ENCODE measurements at regions not wholly inside any gene's neighbourhood (a gene's known extent, or its start where the extent isn't known, plus 50 kb on each side); places are given as distances from the start of the nearest gene placed in this dataset.

GRCh38 chr1:80401757-80402156 is 1395.2 kb upstream of the ADGRL4 start:
- no peaks in the 10 kb centered on the region for H3K79me2 ChIP-seq (ENCODE audit: control insufficient read depth in 1 of 2, insufficient read depth in 2 of 2, low read length in 2 of 2)
- no peak overlapping the region for H4K5ac ChIP-seq (ENCODE audit: insufficient read length, low read depth, low read length)
- 83% methylated on average over 1 of the region's 1 CpG; no CpG with 5 or more reads in 1 of the 2 experiments for WGBS, 2 experiments (ENCODE audit: extremely low coverage in 1 of 2, insufficient coverage in 1 of 2, insufficient read length in 1 of 2, insufficient replicate concordance in 2 of 2, low coverage in 1 of 2, low lambda C conversion rate in 2 of 2, missing lambda C conversion rate in 1 of 2)
- no peak overlapping the region for H2BK5ac ChIP-seq (ENCODE audit: low read depth, low read length)
- no peak for FAIRE-seq
- H4K20me1 ChIP-seq (replicated peaks in 1 of 2; ENCODE audit: control insufficient read depth in 1 of 2, insufficient read depth in 2 of 2, low read length in 2 of 2): no peaks in the 10 kb centered on the region
- no peak overlapping the region for H3K27ac ChIP-seq (ENCODE audit: low read depth, low read length)
- DNase-seq (ENCODE audit: low read depth in 1 of 2, low spot score in 2 of 2): no peak
- ChIA-PET CTCF (ENCODE audit: partially characterized antibody) (no interaction called here), POLR2A (ENCODE audit: partially characterized antibody) (no interaction called here)
- H2AK5ac ChIP-seq (ENCODE audit: low read depth, low read length): no peak overlapping the region
- H2AFZ ChIP-seq (ENCODE audit: low read length): no peak overlapping the region
- H3K4ac ChIP-seq (replicated peaks; ENCODE audit: insufficient read length, low read depth, low read length): no peak overlapping the region
- H4K8ac ChIP-seq (ENCODE audit: extremely low read depth, insufficient read depth, low read length): no peak overlapping the region
- H3K9me3 ChIP-seq (ENCODE audit: insufficient read depth in 2 of 2, low read depth in 1 of 2, low read length in 1 of 2): peaks cover 5 to 10% of the 10 kb centered on the region in 2 experiments; a peak in 2 of 4 replicates
- no peak overlapping the region for H3K23ac ChIP-seq (ENCODE audit: insufficient read length)
- no peak overlapping the region for H2BK20ac ChIP-seq (ENCODE audit: low read length)
- H4K91ac ChIP-seq (replicated peaks; ENCODE audit: insufficient read length, low read length): no peak overlapping the region
- H2BK120ac ChIP-seq (replicated peaks; ENCODE audit: low read depth, low read length): no peak overlapping the region
- H3K23me2 ChIP-seq (ENCODE audit: low read depth, low read length): no peaks in the 10 kb centered on the region
- no peaks in the 10 kb centered on the region for H3K79me1 ChIP-seq (ENCODE audit: low read depth, low read length)
- H3K56ac ChIP-seq (replicated peaks; ENCODE audit: insufficient read length, low read depth, low read length): no peak overlapping the region
- no peak overlapping the region for H3K14ac ChIP-seq (ENCODE audit: insufficient read length)
- H3K9ac ChIP-seq (replicated peaks in 1 of 4; ENCODE audit: extremely low read depth in 1 of 4, low read depth in 3 of 4, low read length in 3 of 4): no peak overlapping the region
- no peaks in the 10 kb centered on the region for H3K4me1 ChIP-seq (replicated peaks in 1 of 4; ENCODE audit: control insufficient read depth in 3 of 4, insufficient read depth in 4 of 4, low read length in 3 of 4)
- no peaks in the 10 kb centered on the region for H3K27me3 ChIP-seq (replicated peaks in 1 of 4; ENCODE audit: control insufficient read depth in 3 of 4, extremely low read depth in 1 of 4, insufficient read depth in 3 of 4, low read length in 3 of 4)
- TF ChIP-seq, protein P1, sequence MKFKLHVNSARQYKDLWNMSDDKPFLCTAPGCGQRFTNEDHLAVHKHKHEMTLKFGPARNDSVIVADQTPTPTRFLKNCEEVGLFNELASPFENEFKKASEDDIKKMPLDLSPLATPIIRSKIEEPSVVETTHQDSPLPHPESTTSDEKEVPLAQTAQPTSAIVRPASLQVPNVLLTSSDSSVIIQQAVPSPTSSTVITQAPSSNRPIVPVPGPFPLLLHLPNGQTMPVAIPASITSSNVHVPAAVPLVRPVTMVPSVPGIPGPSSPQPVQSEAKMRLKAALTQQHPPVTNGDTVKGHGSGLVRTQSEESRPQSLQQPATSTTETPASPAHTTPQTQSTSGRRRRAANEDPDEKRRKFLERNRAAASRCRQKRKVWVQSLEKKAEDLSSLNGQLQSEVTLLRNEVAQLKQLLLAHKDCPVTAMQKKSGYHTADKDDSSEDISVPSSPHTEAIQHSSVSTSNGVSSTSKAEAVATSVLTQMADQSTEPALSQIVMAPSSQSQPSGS (IDR thresholded peaks at IDR 0.05; ENCODE audit: low read length): no peak
- no peak for TF ChIP-seq CHD2 (IDR thresholded peaks at IDR 0.05; ENCODE audit: low read length)
- TF ChIP-seq HDAC6 (IDR thresholded peaks at IDR 0.05; ENCODE audit: low read depth, low read length): no peak
- no peak for TF ChIP-seq CREB1 (IDR thresholded peaks at IDR 0.05)
- TF ChIP-seq KDM1A (IDR thresholded peaks at IDR 0.05; ENCODE audit: borderline replicate concordance, low read length): no peak
- no peak overlapping the region for H3K4me3 ChIP-seq (ENCODE audit: extremely low read depth in 1 of 4, insufficient read depth in 2 of 4, low read depth in 3 of 4, low read length in 4 of 4)
- no peak overlapping the region for H2BK15ac ChIP-seq (ENCODE audit: low read length)
- no peaks in the 10 kb centered on the region for H3K36me3 ChIP-seq (ENCODE audit: control insufficient read depth in 2 of 4, insufficient read depth in 4 of 4, low read length in 3 of 4)
- no peak overlapping the region for H3K4me2 ChIP-seq (ENCODE audit: insufficient read depth in 1 of 2, low read depth in 2 of 2, low read length in 2 of 2)
- no peak overlapping the region for H3K18ac ChIP-seq (ENCODE audit: extremely low read depth, low read length)
- H2BK12ac ChIP-seq (ENCODE audit: low read depth, low read length): no peak overlapping the region

All from H1 (cell line).